ENCODE measurements at regions not wholly inside any gene's neighbourhood (a gene's known extent, or its start where the extent isn't known, plus 50 kb on each side); places are given as distances from the start of the nearest gene placed in this dataset.
A peak's percentile ranks its signal among the peaks of the same experiment; 100 is the strongest.

- H3K4me3 ChIP-seq (replicated peaks; ENCODE audit: low read depth, low read length), result no peak overlapping the region
- peak; percentile 50 for TF ChIP-seq CTCF (IDR thresholded peaks at IDR 0.05; ENCODE audit: low read length, missing control alignments)
- DNase-seq (ENCODE audit: low read depth), result peak; percentile 39
Observed at GRCh38 chr15:60079210-60079609, 75.1 kb downstream of the FOXB1 start.

GRCh38 chr15:60081976-60082375 lies 77.9 kb downstream of the FOXB1 start:
- no peak for TF ChIP-seq CTCF (IDR thresholded peaks at IDR 0.05; ENCODE audit: low read length, missing control alignments)
- H3K4me3 ChIP-seq (replicated peaks; ENCODE audit: low read depth, low read length), result no peak overlapping the region
- DNase-seq (ENCODE audit: low read depth), result no peak

- no peak overlapping the region for H3K4me3 ChIP-seq (replicated peaks; ENCODE audit: low read depth, low read length)
- no peak for TF ChIP-seq CTCF (IDR thresholded peaks at IDR 0.05; ENCODE audit: low read length, missing control alignments)
- no peak for DNase-seq (ENCODE audit: low read depth)
Observed at GRCh38 chr15:60083318-60083717, 79.2 kb downstream of the FOXB1 start.

- TF ChIP-seq CTCF (IDR thresholded peaks at IDR 0.05; ENCODE audit: low read length, missing control alignments), result no peak
- H3K4me3 ChIP-seq (replicated peaks; ENCODE audit: low read depth, low read length), result no peak overlapping the region
- no peak for DNase-seq (ENCODE audit: low read depth)
Observed at GRCh38 chr15:60086681-60087429, 82.7 kb downstream of the FOXB1 start.

- H3K4me3 ChIP-seq (replicated peaks; ENCODE audit: low read depth, low read length), result no peak overlapping the region
- peak; percentile 9 for DNase-seq (ENCODE audit: low read depth)
- TF ChIP-seq CTCF (IDR thresholded peaks at IDR 0.05; ENCODE audit: low read length, missing control alignments), result no peak
Observed at GRCh38 chr15:60087561-60087960, 83.5 kb downstream of the FOXB1 start.

- no peak for TF ChIP-seq CTCF (IDR thresholded peaks at IDR 0.05; ENCODE audit: low read length, missing control alignments)
- H3K4me3 ChIP-seq (replicated peaks; ENCODE audit: low read depth, low read length), result no peak overlapping the region
- no peak for DNase-seq (ENCODE audit: low read depth)
Observed at GRCh38 chr15:60090747-60091146, 86.6 kb downstream of the FOXB1 start.

- no peak overlapping the region for H3K4me3 ChIP-seq (replicated peaks; ENCODE audit: low read depth, low read length)
- DNase-seq (ENCODE audit: low read depth), result peak; percentile 91
- TF ChIP-seq CTCF (IDR thresholded peaks at IDR 0.05; ENCODE audit: low read length, missing control alignments), result no peak
Observed at GRCh38 chr15:60091157-60091556, 87.0 kb downstream of the FOXB1 start.

Measured in fibroblast of pulmonary artery (primary cell).